ENCODE measurements at regions not wholly inside any gene's neighbourhood (a gene's known extent, or its start where the extent isn't known, plus 50 kb on each side); places are given as distances from the start of the nearest gene placed in this dataset.
A peak's percentile ranks its signal among the peaks of the same experiment; 100 is the strongest.
"Not testable (repeated sequence)": the region's sequence is repeated elsewhere in the genome, so short reads cannot be mapped to it uniquely, and the experiment has no call there.

DNA sequence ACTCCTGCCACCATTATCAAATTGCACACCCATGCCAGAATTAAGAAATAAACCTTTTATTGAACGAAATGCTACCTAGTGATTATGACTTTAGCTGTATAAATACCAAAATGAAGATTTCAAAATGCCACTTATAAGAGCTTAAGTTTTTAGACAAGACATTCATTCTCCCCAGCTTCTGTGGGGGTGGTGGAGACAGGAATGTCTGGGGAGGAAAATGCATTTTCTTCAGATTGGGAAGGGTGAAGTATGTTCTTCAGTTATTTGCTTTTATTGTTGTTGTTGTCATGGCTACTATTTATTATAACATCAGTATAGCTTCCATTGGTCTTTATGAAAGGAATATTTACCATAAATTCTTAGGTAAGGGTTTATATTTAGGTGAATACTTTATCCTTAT is 132.7 kb upstream of the GMNC start:
- no peak for DNase-seq (ENCODE audit: insufficient read length, low spot score)
- FAIRE-seq, result no peak

- DNase-seq (ENCODE audit: insufficient read length, low spot score) (no peak), FAIRE-seq (no peak)
Measured at GRCh38 chr3:190990898-190991297, 128.4 kb upstream of the GMNC start.

DNA sequence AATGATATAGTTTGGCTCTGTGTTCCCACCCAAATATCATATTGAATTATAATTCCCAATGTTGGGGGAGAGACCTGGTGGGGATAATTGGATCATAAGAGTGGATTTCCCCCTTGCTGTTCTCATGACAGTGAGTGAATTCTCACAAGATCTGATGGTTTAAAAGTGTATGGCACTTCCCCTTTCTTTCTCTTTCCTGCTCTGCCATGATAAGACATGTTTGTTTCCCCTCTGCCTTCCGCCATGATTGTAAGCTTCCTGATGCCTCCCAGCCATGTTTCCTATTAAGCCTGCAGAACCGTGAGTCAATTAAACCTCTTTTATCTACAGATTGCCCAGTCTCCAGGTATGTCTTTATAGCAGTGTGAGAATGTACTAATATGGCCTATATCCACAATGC is 126.7 kb upstream of the GMNC start:
- no peak for FAIRE-seq
- DNase-seq (ENCODE audit: insufficient read length, low spot score), result no peak

- FAIRE-seq (no peak), DNase-seq (ENCODE audit: insufficient read length, low spot score) (no peak)
Measured at GRCh38 chr3:190988102-190988501, 125.6 kb upstream of the GMNC start.

- DNase-seq (ENCODE audit: insufficient read length, low spot score) (no peak), FAIRE-seq (no peak)
Measured at GRCh38 chr3:190984502-190985244, 122.2 kb upstream of the GMNC start.

DNA sequence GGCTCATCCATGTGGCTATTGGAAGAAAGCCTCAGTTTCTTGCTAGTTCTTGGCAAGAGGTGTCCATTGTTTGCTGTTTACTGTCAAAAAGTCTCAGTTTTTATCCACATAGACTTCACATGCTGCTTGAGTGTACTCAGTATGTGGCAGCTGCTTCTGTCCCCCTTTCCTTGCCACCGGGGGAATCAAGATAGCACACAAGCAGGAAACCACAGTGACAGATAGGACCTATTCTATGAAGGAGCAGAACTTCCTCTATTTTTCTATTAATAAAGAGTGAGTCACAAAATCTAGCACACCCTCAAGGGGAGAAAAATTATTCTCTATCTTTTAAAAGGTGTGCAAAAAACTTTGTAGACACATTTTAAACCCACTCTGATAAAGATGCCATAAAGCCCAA is 121.4 kb upstream of the GMNC start:
- FAIRE-seq (no peak), DNase-seq (ENCODE audit: insufficient read length, low spot score) (no peak)

GRCh38 chr3:190973771-190974170 is 111.3 kb upstream of the GMNC start:
- DNase-seq (ENCODE audit: insufficient read length, low spot score) (no peak), FAIRE-seq (no peak)

DNA sequence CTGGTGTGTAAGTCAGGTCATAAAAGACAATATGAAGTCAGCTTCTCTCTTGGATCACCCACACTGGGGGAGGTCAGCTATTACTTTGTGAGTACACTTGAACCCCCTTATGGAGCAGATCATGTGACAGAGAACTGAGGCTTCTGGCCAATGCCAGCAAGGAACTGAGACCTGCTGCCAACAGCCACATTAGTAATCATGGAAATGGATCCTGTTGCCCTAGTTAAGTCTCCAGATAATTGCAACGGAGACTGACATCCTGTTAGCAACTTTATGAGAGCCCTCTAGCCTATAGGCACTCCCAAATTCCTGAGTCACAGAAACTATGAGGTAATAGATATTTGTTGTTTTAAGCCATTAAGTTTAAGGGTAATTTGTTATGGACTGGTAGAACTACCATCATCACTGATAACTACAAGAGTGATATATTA is 110.4 kb upstream of the GMNC start:
- DNase-seq (ENCODE audit: insufficient read length, low spot score), result no peak
- no peak for FAIRE-seq

GRCh38 chr3:190972196-190972595 is 109.7 kb upstream of the GMNC start:
- DNase-seq (ENCODE audit: insufficient read length, low spot score) (no peak), FAIRE-seq (no peak)

DNA sequence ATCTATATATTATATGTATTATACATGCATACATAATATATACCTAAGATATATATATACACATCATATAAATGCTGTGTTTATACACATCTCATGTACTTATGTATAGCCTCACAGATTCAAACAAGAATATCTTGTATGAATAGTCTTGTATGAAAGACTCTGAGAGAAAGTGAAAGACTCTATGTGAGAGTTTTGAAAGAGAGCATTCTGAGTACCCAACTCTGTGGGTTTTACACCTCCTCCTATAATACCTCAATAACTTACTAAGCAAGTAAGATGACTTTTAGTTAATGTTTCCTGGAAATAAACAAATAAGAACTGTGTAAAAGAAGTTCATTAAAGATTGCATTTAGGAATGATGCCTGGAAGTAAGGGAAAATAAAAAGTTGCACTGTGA is 108.1 kb upstream of the GMNC start:
- DNase-seq (ENCODE audit: insufficient read length, low spot score), result no peak
- no peak for FAIRE-seq

DNA sequence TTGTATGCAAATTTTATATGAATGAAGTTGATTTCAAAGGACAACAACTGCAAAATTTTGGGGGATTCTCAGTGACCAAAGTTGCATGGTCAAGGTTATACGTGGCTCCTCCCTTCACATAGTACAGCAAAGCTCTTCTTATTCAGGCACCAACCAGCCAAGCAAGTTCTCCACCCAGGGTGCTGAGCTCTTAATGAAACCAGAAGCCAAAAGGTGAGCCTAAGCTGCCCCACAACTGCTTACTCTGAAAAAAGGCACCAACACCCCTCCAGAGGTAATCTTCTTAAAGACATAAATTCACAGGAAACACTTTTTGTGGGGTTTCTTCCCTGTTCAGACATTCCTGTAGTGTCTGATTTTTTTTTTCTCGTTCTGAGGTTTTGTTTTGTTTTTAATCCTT is 106.1 kb upstream of the GMNC start:
- no peak for DNase-seq (ENCODE audit: insufficient read length, low spot score)
- FAIRE-seq, result no peak

DNA sequence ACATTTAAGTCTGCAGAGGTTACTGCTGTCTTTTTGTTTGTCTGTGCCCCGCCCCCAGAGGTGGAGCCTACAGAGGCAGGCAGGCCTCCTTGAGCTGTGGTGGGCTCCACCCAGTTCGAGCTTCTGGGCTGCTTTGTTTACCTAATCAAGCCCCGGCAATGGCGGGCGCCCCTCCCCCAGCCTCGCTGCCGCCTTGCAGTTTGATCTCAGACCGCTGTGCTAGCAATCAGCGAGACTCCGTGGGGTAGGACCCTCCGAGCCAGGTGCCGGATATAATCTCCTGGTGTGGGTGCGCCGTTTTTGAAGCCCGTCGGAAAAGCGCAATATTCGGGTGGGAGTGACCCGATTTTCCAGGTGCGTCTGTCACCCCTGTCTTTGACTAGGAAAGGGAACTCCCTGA is 102.4 kb upstream of the GMNC start:
- FAIRE-seq; DNase-seq (ENCODE audit: insufficient read length, low spot score): not testable (repeated sequence)

DNA sequence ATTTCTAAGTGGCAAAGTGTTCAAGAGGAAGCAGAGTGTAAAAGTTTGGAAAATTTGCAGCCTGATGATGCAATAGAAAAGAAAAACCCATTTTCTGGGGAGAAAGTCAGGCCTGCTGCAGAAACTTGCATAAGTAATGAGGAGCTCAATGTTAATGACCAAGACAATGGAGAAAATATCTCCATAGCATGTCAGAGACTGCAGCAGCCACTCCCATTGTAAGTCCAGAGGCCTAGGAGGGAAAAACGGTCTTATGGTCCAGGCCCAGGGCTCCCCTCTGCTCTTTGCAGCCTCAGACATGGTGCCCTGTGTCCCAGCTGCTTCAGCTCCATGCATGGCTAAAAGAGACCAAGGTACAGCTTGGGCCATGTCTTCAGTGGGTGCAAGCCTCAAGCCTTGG is 96.6 kb upstream of the GMNC start:
- DNase-seq (ENCODE audit: insufficient read length, low spot score) (no peak), FAIRE-seq (no peak)

DNA sequence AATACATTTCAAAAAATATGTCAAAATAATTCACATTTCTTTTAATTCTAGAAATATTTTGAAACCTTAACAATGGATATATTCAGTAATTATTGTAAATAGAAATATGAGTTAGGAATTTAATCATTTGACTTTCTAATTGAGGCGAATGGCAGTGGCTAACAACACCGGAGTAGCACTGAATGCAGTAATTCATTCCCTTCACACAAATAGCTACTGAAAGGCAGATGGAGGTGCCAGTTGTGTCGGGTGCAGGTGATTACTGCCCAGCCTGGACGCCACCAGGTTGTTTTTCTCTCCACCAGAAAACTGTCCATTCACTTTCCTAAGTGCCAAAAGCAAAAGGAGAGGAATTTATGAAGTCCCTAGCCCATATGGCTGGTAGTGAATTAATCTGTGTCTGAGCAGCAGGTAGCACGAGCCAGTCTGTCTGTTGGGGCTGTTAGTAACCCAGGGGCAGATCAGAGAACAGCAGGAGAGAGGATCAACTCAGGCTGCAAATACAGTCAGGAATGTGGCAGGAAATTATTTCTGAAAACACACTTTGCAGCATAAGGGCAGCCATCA is 79.3 kb upstream of the GMNC start:
- no peak for FAIRE-seq
- DNase-seq (ENCODE audit: insufficient read length, low spot score), result no peak

GRCh38 chr3:190934616-190935015 is 72.1 kb upstream of the GMNC start:
- FAIRE-seq; DNase-seq (ENCODE audit: insufficient read length, low spot score): not testable (repeated sequence)

GRCh38 chr3:190926619-190927018 is 64.1 kb upstream of the GMNC start:
- DNase-seq (ENCODE audit: insufficient read length, low spot score), result no peak
- FAIRE-seq, result peak; percentile 38

DNA sequence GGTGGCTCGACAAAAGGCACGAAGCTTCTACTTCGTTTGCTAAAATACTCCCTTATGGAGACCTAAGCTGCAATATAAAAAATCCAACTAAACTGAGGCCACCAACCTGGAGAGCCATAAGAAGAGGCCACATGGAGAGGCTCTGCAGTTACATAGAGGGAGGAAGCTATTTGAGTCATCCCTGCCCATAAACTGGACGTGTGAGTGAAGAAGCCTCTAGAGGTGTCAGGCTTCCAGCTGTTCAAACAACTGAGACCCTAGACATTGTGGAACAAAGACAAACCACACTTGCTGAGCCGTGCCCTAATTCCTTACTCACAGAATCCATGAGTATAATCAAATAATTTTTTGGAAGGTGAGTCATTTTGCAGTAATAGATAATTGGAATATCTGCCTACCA is 50.2 kb upstream of the GMNC start:
- no peak for FAIRE-seq

More for the DNA sequence above, 50.2 kb upstream of the GMNC start:
- no peak for DNase-seq (ENCODE audit: insufficient read length, low spot score)
